ENCODE measurements at regions not wholly inside any gene's neighbourhood (a gene's known extent, or its start where the extent isn't known, plus 50 kb on each side); places are given as distances from the start of the nearest gene placed in this dataset.

DNA sequence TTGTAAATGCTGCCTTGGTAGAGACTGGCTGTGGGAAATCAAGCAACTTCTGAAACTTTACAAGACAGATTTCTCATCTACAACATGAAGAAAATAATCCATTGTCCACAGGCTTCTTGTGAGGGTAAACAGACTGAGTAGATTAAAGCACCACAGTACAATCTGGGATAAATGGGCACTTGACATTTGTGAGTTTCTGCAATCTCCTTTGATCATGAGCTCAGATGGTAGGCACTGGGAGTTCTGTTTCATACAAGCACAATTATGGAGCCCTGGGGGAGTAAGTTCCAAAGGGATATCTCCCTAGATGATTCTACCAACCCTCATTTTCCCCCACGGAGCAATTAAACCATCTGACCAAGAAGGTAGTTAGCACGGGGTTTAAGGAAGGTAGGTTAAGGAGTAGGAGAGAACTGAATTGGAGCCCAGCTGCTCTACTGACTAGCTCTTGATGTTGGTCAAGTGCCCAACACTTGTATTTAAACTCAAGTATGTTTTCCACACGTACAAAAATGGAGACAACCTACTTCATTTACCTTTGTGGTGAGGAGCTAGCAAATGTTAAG lies 479.5 kb upstream of the TNC start:
- WGBS = 79% methylated on average over 3 of the region's 3 CpGs
- Histone ChIP-seq H3K27me3 (replicated peaks; ENCODE audit: insufficient read depth) (peaks cover 4% of the 10 kb centered on the region), H3K27ac (no peak overlapping the region), H3K4me1 (replicated peaks) (no peaks in the 10 kb centered on the region), H3K4me3 (no peak overlapping the region), H3K36me3 (no peaks in the 10 kb centered on the region), H3K9me3 (no peaks in the 10 kb centered on the region)
- intact Hi-C loops (cut with DNase I) = loop anchor here (5.0 kb wide), 1 partner anchor 1050 kb away; no protein-coding TSS in a partner anchor
- TF ChIP-seq POLR2A (IDR thresholded peaks at IDR 0.05) (no peak), POLR2AphosphoS5 (IDR thresholded peaks at IDR 0.05) (no peak)
- TF ChIP-seq, protein P1, sequence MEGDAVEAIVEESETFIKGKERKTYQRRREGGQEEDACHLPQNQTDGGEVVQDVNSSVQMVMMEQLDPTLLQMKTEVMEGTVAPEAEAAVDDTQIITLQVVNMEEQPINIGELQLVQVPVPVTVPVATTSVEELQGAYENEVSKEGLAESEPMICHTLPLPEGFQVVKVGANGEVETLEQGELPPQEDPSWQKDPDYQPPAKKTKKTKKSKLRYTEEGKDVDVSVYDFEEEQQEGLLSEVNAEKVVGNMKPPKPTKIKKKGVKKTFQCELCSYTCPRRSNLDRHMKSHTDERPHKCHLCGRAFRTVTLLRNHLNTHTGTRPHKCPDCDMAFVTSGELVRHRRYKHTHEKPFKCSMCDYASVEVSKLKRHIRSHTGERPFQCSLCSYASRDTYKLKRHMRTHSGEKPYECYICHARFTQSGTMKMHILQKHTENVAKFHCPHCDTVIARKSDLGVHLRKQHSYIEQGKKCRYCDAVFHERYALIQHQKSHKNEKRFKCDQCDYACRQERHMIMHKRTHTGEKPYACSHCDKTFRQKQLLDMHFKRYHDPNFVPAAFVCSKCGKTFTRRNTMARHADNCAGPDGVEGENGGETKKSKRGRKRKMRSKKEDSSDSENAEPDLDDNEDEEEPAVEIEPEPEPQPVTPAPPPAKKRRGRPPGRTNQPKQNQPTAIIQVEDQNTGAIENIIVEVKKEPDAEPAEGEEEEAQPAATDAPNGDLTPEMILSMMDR (IDR thresholded peaks at IDR 0.05) = no peak
- no peak for DNase-seq (ENCODE audit: low spot score)

- intact Hi-C loops (cut with DNase I) = loop anchor here (5.0 kb wide), 1 partner anchor 1049 kb away; no protein-coding TSS in a partner anchor
- Histone ChIP-seq H3K27me3 (replicated peaks; ENCODE audit: insufficient read depth) (peaks cover 4% of the 10 kb centered on the region), H3K9me3 (no peaks in the 10 kb centered on the region), H3K36me3 (no peaks in the 10 kb centered on the region), H3K27ac (no peak overlapping the region), H3K4me3 (no peak overlapping the region), H3K4me1 (replicated peaks) (no peaks in the 10 kb centered on the region)
- no peak for TF ChIP-seq POLR2A (IDR thresholded peaks at IDR 0.05)
- TF ChIP-seq, protein P1 (IDR thresholded peaks at IDR 0.05) = no peak
- TF ChIP-seq POLR2AphosphoS5 (IDR thresholded peaks at IDR 0.05) = no peak
- DNase-seq (ENCODE audit: low spot score) = no peak
Measured at GRCh38 chr9:115598751-115599150, 480.8 kb upstream of the TNC start.

- Histone ChIP-seq H3K9me3 (no peaks in the 10 kb centered on the region), H3K4me3 (no peak overlapping the region), H3K4me1 (replicated peaks) (no peaks in the 10 kb centered on the region), H3K27ac (no peak overlapping the region), H3K27me3 (replicated peaks; ENCODE audit: insufficient read depth) (peaks cover 4% of the 10 kb centered on the region), H3K36me3 (no peaks in the 10 kb centered on the region)
- TF ChIP-seq POLR2AphosphoS5 (IDR thresholded peaks at IDR 0.05) (no peak), POLR2A (IDR thresholded peaks at IDR 0.05) (no peak)
- TF ChIP-seq, protein P1 (IDR thresholded peaks at IDR 0.05) = no peak
- WGBS = 47% methylated on average over 1 of the region's 1 CpG
- no peak for DNase-seq (ENCODE audit: low spot score)
- intact Hi-C loops (cut with DNase I) = loop anchor here (5.0 kb wide), 1 partner anchor 1047 kb away; no protein-coding TSS in a partner anchor
Measured at GRCh38 chr9:115599898-115600297, 481.9 kb upstream of the TNC start.

- no peak for DNase-seq (ENCODE audit: low spot score)
- no peak for TF ChIP-seq POLR2A (IDR thresholded peaks at IDR 0.05)
- no peaks in the 10 kb centered on the region for H3K36me3 ChIP-seq
- no peaks in the 10 kb centered on the region for H3K9me3 ChIP-seq
- H3K4me3 ChIP-seq = no peak overlapping the region
- WGBS = 90% methylated on average over 3 of the region's 3 CpGs
- intact Hi-C loops (cut with DNase I) = no loop called here
- H3K4me1 ChIP-seq (replicated peaks) = no peaks in the 10 kb centered on the region
- H3K27ac ChIP-seq = no peak overlapping the region
- peaks cover 4% of the 10 kb centered on the region for H3K27me3 ChIP-seq (replicated peaks; ENCODE audit: insufficient read depth)
Measured at GRCh38 chr9:115601434-115601833, 483.5 kb upstream of the TNC start.

DNA sequence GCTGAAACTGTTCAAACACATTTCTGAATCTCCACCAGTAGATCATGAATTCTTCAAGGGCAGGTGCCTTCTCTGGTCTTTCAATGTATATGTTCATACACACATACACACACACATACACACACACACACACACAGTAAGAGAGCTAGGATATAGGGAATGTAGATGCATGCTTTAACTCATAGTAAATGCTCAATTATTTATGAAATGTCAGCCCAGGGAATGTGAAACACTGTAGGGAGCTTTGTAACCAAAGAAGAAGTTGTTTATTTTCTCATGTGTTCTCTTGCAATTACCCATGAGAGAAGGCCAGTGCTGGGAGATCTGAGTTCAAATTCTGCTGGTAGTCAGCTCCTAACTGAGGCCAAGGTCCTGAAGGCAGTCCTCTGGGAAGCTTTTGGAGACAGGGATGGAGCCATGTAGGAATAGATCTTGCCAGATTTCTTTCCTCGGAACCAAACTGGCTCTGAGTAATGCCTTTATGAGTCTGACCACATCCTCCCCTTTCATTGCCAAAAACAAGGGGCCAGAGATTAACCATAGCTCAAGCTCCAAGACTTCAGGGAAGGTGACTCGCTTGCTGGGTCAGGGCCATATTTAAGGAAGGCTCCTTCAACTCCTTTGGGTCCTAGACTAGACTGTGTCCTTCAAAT lies 487.0 kb upstream of the TNC start:
- 82% methylated on average over 2 of the region's 2 CpGs for WGBS
- intact Hi-C loops (cut with DNase I) = no loop called here
- Histone ChIP-seq H3K9me3 (no peaks in the 10 kb centered on the region), H3K27me3 (replicated peaks; ENCODE audit: insufficient read depth) (peaks cover 4% of the 10 kb centered on the region), H3K4me1 (replicated peaks) (no peaks in the 10 kb centered on the region), H3K36me3 (no peaks in the 10 kb centered on the region), H3K27ac (no peak overlapping the region), H3K4me3 (no peak overlapping the region)
- TF ChIP-seq POLR2AphosphoS5 (IDR thresholded peaks at IDR 0.05) (no peak), POLR2A (IDR thresholded peaks at IDR 0.05) (no peak)
- TF ChIP-seq, protein P1 (IDR thresholded peaks at IDR 0.05) = no peak
- no peak for DNase-seq (ENCODE audit: low spot score)

All from prostate gland (tissue), 2 donors.